Lung microvascular endothelial cell (primary cell): ENCODE measurements at regions not wholly inside any gene's neighbourhood (a gene's known extent, or its start where the extent isn't known, plus 50 kb on each side); places are given as distances from the start of the nearest gene placed in this dataset.
A peak's percentile ranks its signal among the peaks of the same experiment; 100 is the strongest.

Source experiments
- DNase-seq, 2 donors: peaks; one replicate each; pipeline versions ENCODE4 v3.0.0 to v3.0.0-alpha.2; 2010; ENCODE audit warnings: low read depth in 2 of 2

- DNase-seq: no peak
These were observed 61.6 kb upstream of the GPR26 start for GRCh38 chr10:123604506-123604905.

DNA sequence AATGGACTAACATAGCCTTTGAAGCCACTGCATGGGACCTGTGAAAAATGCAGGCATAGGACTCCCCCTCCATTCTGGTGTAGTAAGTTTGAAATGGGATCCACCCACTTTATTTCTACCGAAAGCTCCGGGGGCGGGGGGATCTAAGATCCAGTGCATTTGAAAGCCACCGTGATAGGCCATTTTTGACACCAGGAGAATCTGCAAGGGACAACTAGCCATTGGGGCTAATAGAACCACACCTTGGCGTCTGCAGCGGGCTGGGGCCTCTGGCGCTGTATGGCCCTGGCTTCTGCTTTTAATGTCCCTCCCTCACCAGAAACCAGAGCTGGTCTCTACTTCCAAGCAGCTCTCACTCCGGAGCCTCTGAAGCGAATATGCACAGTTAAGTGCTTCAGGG, 60.1 kb upstream of the GPR26 start:
- no peak for DNase-seq

DNA sequence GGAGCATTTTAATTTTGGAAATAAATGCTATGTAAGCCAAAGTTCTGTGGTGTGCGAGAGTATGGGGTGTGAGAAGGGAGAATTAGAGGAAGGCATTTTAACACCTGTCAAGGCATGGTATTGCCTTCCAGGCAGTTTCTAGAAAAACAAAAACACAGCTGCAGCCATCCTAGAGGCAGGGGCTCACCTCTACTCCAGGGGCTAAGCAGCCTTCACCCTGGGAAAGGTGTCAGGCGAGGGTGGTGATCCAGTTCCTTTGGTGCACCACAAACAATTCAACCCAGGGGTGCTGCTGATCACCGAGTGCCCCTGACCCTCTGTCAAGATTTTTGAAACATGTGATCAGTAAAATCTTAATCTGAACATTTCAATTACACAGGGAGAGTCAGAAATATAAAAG, 59.2 kb upstream of the GPR26 start:
- no peak for DNase-seq

DNA sequence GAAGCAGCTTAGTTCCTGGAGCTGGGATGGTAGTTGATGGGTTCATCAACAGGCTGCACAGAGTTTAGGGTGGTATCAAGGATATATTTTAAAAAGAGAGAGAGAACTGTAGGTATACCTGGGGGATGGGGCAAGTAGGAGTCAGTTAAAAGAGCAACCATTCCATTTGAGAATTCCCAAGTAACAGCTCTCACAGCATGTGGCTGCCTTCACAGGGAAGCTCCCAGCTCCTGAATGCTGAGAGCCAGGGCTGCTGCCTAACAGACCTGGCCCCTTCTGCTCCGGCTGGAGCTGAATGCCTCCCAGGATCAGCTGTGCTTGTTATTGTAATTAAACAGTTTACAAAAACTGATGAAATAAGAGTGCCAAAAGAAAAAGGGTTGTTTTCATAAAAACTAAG, 58.8 kb upstream of the GPR26 start:
- DNase-seq: no peak

- DNase-seq: no peak
These were observed 58.1 kb upstream of the GPR26 start for GRCh38 chr10:123608047-123608446.

- no peak for DNase-seq
These were observed 54.9 kb upstream of the GPR26 start for GRCh38 chr10:123611243-123611642.

DNA sequence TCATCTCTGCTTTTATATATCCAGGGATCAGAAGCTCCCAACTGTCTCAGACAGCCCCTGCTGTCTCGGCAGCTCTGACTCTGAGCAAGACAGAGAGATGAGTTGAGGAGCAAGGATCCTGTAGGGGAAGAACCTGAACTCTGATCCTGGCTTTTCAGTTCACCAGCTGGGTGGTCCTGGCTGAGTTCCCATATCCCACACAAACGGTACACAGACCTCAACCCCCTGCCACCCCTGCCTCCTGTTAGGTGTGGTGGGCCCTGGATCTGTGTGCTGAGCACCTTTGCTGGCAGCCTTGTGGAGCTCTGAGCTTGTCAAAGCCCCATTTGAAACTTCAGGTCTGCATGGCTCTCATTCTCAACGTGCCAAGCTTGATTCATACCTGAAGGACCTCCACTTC, 54.3 kb upstream of the GPR26 start:
- DNase-seq: no peak

DNA sequence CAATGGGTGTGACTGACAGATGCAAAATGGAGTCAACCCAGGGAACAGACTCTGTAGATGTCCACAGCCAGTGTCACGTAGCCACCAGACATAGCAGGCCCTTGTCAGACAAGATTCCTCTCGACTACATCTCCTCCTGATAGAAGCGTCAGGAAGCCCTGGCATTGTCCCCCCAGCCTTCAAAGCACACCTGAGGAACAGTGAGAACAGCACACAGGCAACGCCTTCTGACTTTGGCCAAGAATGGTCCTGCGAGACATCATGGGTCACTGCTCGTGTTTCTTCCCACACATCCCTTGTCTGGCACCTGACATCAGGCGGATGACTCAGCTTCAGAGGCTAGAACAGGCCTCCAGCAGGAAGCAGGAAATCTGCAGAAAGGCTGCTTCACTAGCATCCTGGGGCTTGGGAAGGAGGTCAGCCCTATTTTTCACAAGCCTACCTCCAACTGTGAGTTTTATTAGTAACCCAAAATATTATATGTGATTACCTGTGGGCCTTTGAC, 52.8 kb upstream of the GPR26 start:
- DNase-seq: no peak

- DNase-seq: peak; percentile 62 to 72
These were observed 51.3 kb upstream of the GPR26 start for GRCh38 chr10:123614888-123615287.
